IMR-90 (cell line): ENCODE measurements at regions not wholly inside any gene's neighbourhood (a gene's known extent, or its start where the extent isn't known, plus 50 kb on each side); places are given as distances from the start of the nearest gene placed in this dataset.

ENCODE experiments used
- ATAC-seq: fragments of 200-7000 bp; cut with Tn5 transposase; 2 replicates; pipeline ENCODE4 v1.9.1; 2020; ENCODE audit warnings: low read depth, mild to moderate bottlenecking, moderate library complexity
- BruUV-seq: library from RNA; stranded (reverse); fragments of 400-500 nt; replicated peaks from 2 replicates; lab custom pipeline; 2021; lab: Mats Ljungman, UMichigan
- CTCF ChIA-PET: fragments of 300-600 bp; formaldehyde crosslinking; extraction: SDS; loops from one replicate; lab custom pipeline; 2021; ENCODE audit warnings: antibody characterized with exemption; lab: Yijun Ruan, JAX
- POLR2A ChIA-PET: fragments of 300-600 bp; sonication (Branson Sonifier 250); formaldehyde crosslinking; loops from one replicate; lab custom pipeline; 2022; ENCODE audit warnings: antibody characterized with exemption; ENCODE audit not compliant: unreplicated experiment; lab: Charles Lee
- DNase-seq: peaks from one replicate; pipeline ENCODE4 v3.0.0; 2013
- H2AFZ ChIP-seq: replicated peaks from 2 replicates; pipeline ENCODE3; 2013; ENCODE audit warnings: low read length, mild to moderate bottlenecking; ENCODE audit not compliant: poor library complexity
- H2AK5ac ChIP-seq: 2 replicates; pipeline ENCODE4 v1.6.1; 2013; ENCODE audit warnings: low read depth, low read length, inconsistent platforms
- H2AK9ac ChIP-seq: replicated peaks from 2 replicates; pipeline ENCODE3; 2013; ENCODE audit warnings: mild to moderate bottlenecking, low read depth, low read length, moderate library complexity; ENCODE audit not compliant: poor library complexity
- H2BK120ac ChIP-seq: 2 replicates; pipeline ENCODE4 v1.6.1; 2013; ENCODE audit warnings: low read depth, low read length, inconsistent platforms
- H2BK15ac ChIP-seq: 3 replicates; pipeline ENCODE4 v1.6.1; 2013; ENCODE audit warnings: low read depth, low read length, inconsistent platforms
- H2BK20ac ChIP-seq: 2 replicates; pipeline ENCODE4 v1.6.1; 2013; ENCODE audit warnings: low read depth, mild to moderate bottlenecking, inconsistent platforms, low read length, moderate library complexity
- H2BK5ac ChIP-seq: 2 replicates; pipeline ENCODE4 v1.6.1; 2013; ENCODE audit warnings: mild to moderate bottlenecking, low read depth, low read length, inconsistent platforms; ENCODE audit not compliant: poor library complexity, severe bottlenecking
- H3K14ac ChIP-seq: replicated peaks from 2 replicates; pipeline ENCODE4 v1.6.1; 2013; ENCODE audit warnings: low read depth, low read length, inconsistent platforms
- H3K18ac ChIP-seq: 2 replicates; pipeline ENCODE4 v1.6.1; 2013; ENCODE audit warnings: low read depth, low read length, control low read depth
- H3K23ac ChIP-seq: 2 replicates; pipeline ENCODE4 v1.6.1; 2013; ENCODE audit warnings: low read depth, low read length, inconsistent platforms
- H3K27ac ChIP-seq: 2 replicates; pipeline ENCODE4 v1.5.1; 2013; ENCODE audit warnings: mild to moderate bottlenecking, control low read depth, low read length; ENCODE audit not compliant: insufficient read depth
- H3K27me3 ChIP-seq: 2 replicates; pipeline ENCODE4 v1.6.1; 2013; ENCODE audit warnings: low read length; ENCODE audit not compliant: control insufficient read depth, insufficient read depth
- H3K36me3 ChIP-seq: 2 replicates; pipeline ENCODE4 v1.6.1; 2013; ENCODE audit warnings: low read length, mixed read lengths; ENCODE audit not compliant: control insufficient read depth, insufficient read depth
- H3K4ac ChIP-seq: 2 replicates; pipeline ENCODE4 v1.6.1; 2013; ENCODE audit warnings: low read depth, low read length, inconsistent platforms
- H3K4me1 ChIP-seq: 2 replicates; pipeline ENCODE4 v1.6.1; 2013; ENCODE audit warnings: low read length, mixed read lengths; ENCODE audit not compliant: control insufficient read depth, insufficient read depth
- H3K4me2 ChIP-seq: 2 replicates; pipeline ENCODE4 v1.6.1; 2013; ENCODE audit warnings: low read depth, mild to moderate bottlenecking, control low read depth, low read length, moderate library complexity
- H3K4me3 ChIP-seq: 2 replicates; pipeline ENCODE4 v1.5.1; 2013; ENCODE audit warnings: low read depth, mild to moderate bottlenecking, control low read depth, low read length, moderate library complexity; ENCODE audit not compliant: insufficient read depth
- H3K56ac ChIP-seq: 2 replicates; pipeline ENCODE4 v1.6.1; 2013; ENCODE audit warnings: low read length, inconsistent platforms; ENCODE audit not compliant: insufficient read depth; ENCODE audit errors: extremely low read depth
- H3K79me1 ChIP-seq, 2 experiments: 2 replicates each; pipeline ENCODE4 v1.6.1; 2013; ENCODE audit warnings: low read length in 2 of 2, inconsistent platforms in 1 of 2, low read depth in 1 of 2
- H3K9ac ChIP-seq: 2 replicates; pipeline ENCODE4 v1.6.1; 2013; ENCODE audit warnings: low read depth, low read length, control low read depth
- H3K9me1 ChIP-seq: 2 replicates; pipeline ENCODE4 v1.6.1; 2013; ENCODE audit warnings: low read length, inconsistent platforms; ENCODE audit not compliant: insufficient read depth
- H3K9me3 ChIP-seq: 2 replicates; pipeline ENCODE4 v1.6.1; 2013; ENCODE audit warnings: low read length; ENCODE audit not compliant: control insufficient read depth, insufficient read depth
- H4K20me1 ChIP-seq: 2 replicates; pipeline ENCODE4 v1.6.1; 2013; ENCODE audit warnings: low read length, inconsistent platforms; ENCODE audit not compliant: insufficient read depth
- H4K5ac ChIP-seq: 2 replicates; pipeline ENCODE4 v1.6.1; 2013; ENCODE audit warnings: mild to moderate bottlenecking, low read depth, low read length, control low read depth
- H4K8ac ChIP-seq, 2 experiments: 2 replicates each; pipeline ENCODE4 v1.6.1; 2013; ENCODE audit warnings: low read depth in 2 of 2, low read length in 2 of 2, control low read depth in 1 of 2, inconsistent platforms in 1 of 2
- H4K91ac ChIP-seq: 2 replicates; pipeline ENCODE4 v1.6.1; 2013; ENCODE audit warnings: low read depth, low read length, inconsistent platforms; ENCODE audit not compliant: insufficient read depth
- BHLHE40 ChIP-seq: fragments of 150-350 bp; IDR thresholded peaks from 2 replicates; pipeline ENCODE4 v1.6.1; 2016; ENCODE audit warnings: mild to moderate bottlenecking, low read depth, low read length
- MAFK ChIP-seq: IDR thresholded peaks from 2 replicates; pipeline ENCODE4 v1.6.1; 2012; ENCODE audit warnings: low read depth, low read length, improper control_type of control experiment
- MAZ ChIP-seq: IDR thresholded peaks from 2 replicates; pipeline ENCODE4 v1.6.1; 2012; ENCODE audit warnings: low read depth, mild to moderate bottlenecking, low read length, improper control_type of control experiment, moderate library complexity, borderline replicate concordance
- MXI1 ChIP-seq: IDR thresholded peaks from 2 replicates; pipeline ENCODE4 v1.6.1; 2012; ENCODE audit warnings: low read depth, mild to moderate bottlenecking, low read length, moderate library complexity, borderline replicate concordance
- RAD21 ChIP-seq: IDR thresholded peaks from 2 replicates; pipeline ENCODE4 v1.6.1; 2012; ENCODE audit warnings: low read length, improper control_type of control experiment
- RCOR1 ChIP-seq: IDR thresholded peaks from 2 replicates; pipeline ENCODE4 v1.6.1; 2012; ENCODE audit warnings: mild to moderate bottlenecking, low read length, improper control_type of control experiment; ENCODE audit not compliant: insufficient replicate concordance
- RFX5 ChIP-seq: IDR thresholded peaks from 2 replicates; pipeline ENCODE4 v1.8.0; 2012; ENCODE audit warnings: low read depth, mild to moderate bottlenecking, low read length, moderate library complexity
- SMC3 ChIP-seq: fragments of 150-350 bp; IDR thresholded peaks from 2 replicates; pipeline ENCODE4 v1.6.1; 2016; ENCODE audit warnings: low read depth, mild to moderate bottlenecking, antibody characterized with exemption, low read length, moderate library complexity
- WGBS, 2 experiments: methylation state at CpG; one replicate each; pipeline versions ENCODE4 v1.1.5 to v1.1.7; 2013; ENCODE audit warnings: missing lambda C conversion rate in 2 of 2; ENCODE audit not compliant: insufficient read length in 1 of 2; ENCODE audit errors: extremely low coverage in 2 of 2; 5-methylcytosine and 5-hydroxymethylcytosine counted together
- dilution Hi-C: fragments of 300-500 bp; cut with HindIII; formaldehyde crosslinking; loops from one replicate; pipeline ENCODE4 v1.14.3; 2018; ENCODE audit warnings: low sequenced_read_pairs; ENCODE audit not compliant: unreplicated experiment
- in situ Hi-C: fragments of 300-500 bp; cut with MboI; formaldehyde crosslinking; loops from 3 replicates; pipeline ENCODE4 v1.14.3; 2019; ENCODE audit warnings: low sequenced_read_pairs, inconsistent platforms, mixed read lengths
- intact Hi-C: fragments of 100-400 bp; cut with micrococcal nuclease; formaldehyde crosslinking; loops from 2 replicates; pipeline ENCODE4 v1.10.0; 2022
- TF ChIP-seq, protein P1 (sequence below): fragments of 150-350 bp; IDR thresholded peaks from 2 replicates; pipeline ENCODE4 v1.6.1; 2017; ENCODE audit warnings: mild to moderate bottlenecking, antibody characterized with exemption, low read length, low read depth
- TF ChIP-seq, protein P2 (sequence below): fragments of 150-350 bp; IDR thresholded peaks from 2 replicates; pipeline ENCODE4 v1.6.1; 2016; ENCODE audit warnings: low read depth, mild to moderate bottlenecking, low read length, moderate library complexity, borderline replicate concordance

DNA sequence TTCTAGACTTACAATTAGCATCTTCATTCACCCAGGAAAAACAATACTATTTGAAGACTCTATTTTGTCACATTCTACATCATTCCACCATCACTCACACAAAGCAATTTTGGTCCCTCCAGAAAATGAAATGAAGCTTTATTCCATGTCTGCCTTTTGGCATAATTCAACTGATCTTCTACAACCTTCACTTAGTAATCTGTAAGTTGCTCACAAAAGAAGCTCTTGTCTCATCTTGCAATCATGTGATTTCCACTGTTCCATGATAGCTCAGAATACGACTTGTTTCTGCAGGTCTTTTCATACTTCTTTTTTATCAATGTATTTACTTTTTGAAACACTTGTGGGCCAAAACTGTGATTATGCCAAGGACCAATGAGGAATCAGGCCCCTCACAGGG is 261.9 kb upstream of the NR4A3 start:
- TF ChIP-seq RAD21: no peak
- TF ChIP-seq SMC3: no peak
- TF ChIP-seq, protein P1, sequence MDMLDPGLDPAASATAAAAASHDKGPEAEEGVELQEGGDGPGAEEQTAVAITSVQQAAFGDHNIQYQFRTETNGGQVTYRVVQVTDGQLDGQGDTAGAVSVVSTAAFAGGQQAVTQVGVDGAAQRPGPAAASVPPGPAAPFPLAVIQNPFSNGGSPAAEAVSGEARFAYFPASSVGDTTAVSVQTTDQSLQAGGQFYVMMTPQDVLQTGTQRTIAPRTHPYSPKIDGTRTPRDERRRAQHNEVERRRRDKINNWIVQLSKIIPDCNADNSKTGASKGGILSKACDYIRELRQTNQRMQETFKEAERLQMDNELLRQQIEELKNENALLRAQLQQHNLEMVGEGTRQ: no peak
- no peak for TF ChIP-seq BHLHE40
- TF ChIP-seq MAFK: no peak
- no peak for TF ChIP-seq RCOR1
- TF ChIP-seq, protein P2, sequence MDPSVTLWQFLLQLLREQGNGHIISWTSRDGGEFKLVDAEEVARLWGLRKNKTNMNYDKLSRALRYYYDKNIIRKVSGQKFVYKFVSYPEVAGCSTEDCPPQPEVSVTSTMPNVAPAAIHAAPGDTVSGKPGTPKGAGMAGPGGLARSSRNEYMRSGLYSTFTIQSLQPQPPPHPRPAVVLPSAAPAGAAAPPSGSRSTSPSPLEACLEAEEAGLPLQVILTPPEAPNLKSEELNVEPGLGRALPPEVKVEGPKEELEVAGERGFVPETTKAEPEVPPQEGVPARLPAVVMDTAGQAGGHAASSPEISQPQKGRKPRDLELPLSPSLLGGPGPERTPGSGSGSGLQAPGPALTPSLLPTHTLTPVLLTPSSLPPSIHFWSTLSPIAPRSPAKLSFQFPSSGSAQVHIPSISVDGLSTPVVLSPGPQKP: no peak
- no peak for TF ChIP-seq RFX5
- no peak for TF ChIP-seq MXI1
- TF ChIP-seq MAZ: no peak
- CTCF ChIA-PET: no interaction called here

More for the DNA sequence above, 261.9 kb upstream of the NR4A3 start:
- Histone ChIP-seq H2BK15ac (no peak overlapping the region), H2AK5ac (no peak overlapping the region), H3K14ac (no peak overlapping the region), H4K20me1 (no peaks in the 10 kb centered on the region), H3K4ac (no peak overlapping the region), H4K5ac (no peak overlapping the region), H3K4me2 (no peak overlapping the region), H3K56ac (no peak overlapping the region), H3K36me3 (no peaks in the 10 kb centered on the region), H3K9me3 (no peaks in the 10 kb centered on the region), H3K9me1 (no peaks in the 10 kb centered on the region), H3K9ac (no peak overlapping the region), H3K27me3 (peaks cover 16% of the 10 kb centered on the region), H4K91ac (no peak overlapping the region), H3K23ac (no peak overlapping the region), H2BK5ac (no peak overlapping the region), H2BK120ac (no peak overlapping the region), H3K79me1 (no peaks in the 10 kb centered on the region), H2BK20ac (no peak overlapping the region), H3K4me1 (no peaks in the 10 kb centered on the region), H4K8ac (no peak overlapping the region), H3K18ac (no peak overlapping the region), H3K4me3 (no peak overlapping the region), H3K27ac (no peak overlapping the region), H2AK9ac (no peak overlapping the region), H2AFZ (no peak overlapping the region)
- ATAC-seq (no peak), DNase-seq (no peak)
- in situ Hi-C loops: no loop called here
- intact Hi-C loops: no loop called here
- WGBS, 2 experiments: no CpG with 5 or more reads among the region's 1 CpG
- dilution Hi-C loops: no loop called here
- POLR2A ChIA-PET: no interaction called here
- no TSS peak for BruUV-seq
